HFF-Myc (cell line): ENCODE measurements at regions not wholly inside any gene's neighbourhood (a gene's known extent, or its start where the extent isn't known, plus 50 kb on each side); places are given as distances from the start of the nearest gene placed in this dataset.

Experiments used
- DNase-seq: peaks from one replicate; pipeline ENCODE4 v3.0.0-alpha.2; 2011; ENCODE audit warnings: low read depth; ENCODE audit errors: extremely low read depth
- H3K4me3 ChIP-seq: replicated peaks from 2 replicates; pipeline ENCODE4 v1.5.1; 2011; ENCODE audit warnings: low read depth, mild to moderate bottlenecking, control low read depth, low read length
- CTCF ChIP-seq: IDR thresholded peaks from 2 replicates; pipeline ENCODE4 v1.5.1; 2012; ENCODE audit warnings: mild to moderate bottlenecking, low read depth, low read length, control low read depth; ENCODE audit errors: missing control alignments

GRCh38 chr20:60064554-60065196, 106.5 kb downstream of the CDH26 start:
- DNase-seq, result no peak
- no peak overlapping the region for H3K4me3 ChIP-seq
- no peak for TF ChIP-seq CTCF

- DNase-seq, result no peak
- TF ChIP-seq CTCF, result no peak
- H3K4me3 ChIP-seq, result no peak overlapping the region
These were observed 107.7 kb downstream of the CDH26 start for GRCh38 chr20:60065741-60066437.

- H3K4me3 ChIP-seq, result no peak overlapping the region
- no peak for DNase-seq
- no peak for TF ChIP-seq CTCF
These were observed 108.2 kb downstream of the CDH26 start for GRCh38 chr20:60066438-60066823.

DNA sequence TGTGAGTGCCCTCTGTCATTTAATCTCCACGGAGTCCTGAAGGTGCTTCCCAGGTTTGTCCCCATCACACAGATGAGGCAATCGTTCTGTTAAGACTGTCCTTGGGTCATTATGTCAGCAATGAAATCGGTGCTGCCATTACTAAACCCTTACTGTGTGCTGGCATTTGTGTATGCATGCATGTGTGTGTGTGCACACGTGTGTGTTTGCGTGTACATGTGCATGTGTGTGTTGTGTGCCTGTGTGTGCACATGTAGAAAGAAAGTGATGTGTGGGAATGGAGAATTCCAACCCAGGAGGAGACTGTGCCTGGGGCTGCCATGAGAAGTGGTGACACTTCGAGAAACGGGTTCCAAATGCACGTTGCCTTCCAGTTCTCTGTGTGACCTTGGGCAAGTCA, 110.3 kb downstream of the CDH26 start:
- no peak for TF ChIP-seq CTCF
- DNase-seq, result no peak
- H3K4me3 ChIP-seq, result no peak overlapping the region

DNA sequence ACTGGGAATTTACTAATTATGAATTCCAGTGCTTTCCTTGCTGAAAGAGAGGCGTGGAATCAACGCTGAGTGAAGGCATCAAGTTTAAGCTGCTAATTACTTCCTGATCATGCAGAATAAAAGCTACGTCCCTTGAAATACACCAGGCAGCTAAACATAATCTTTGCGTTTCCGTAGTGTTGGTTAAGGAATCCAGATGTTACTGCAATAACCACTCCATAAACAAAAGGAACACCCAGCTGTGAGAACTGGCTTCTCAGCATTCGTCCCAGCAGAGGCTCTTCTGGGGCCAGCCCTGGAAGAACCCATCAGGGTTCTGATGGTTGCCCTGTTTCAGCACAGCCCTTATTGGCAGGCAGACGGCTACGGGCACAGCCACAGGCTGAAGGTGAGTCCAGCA, 111.4 kb downstream of the CDH26 start:
- no peak overlapping the region for H3K4me3 ChIP-seq
- no peak for DNase-seq
- no peak for TF ChIP-seq CTCF

DNA sequence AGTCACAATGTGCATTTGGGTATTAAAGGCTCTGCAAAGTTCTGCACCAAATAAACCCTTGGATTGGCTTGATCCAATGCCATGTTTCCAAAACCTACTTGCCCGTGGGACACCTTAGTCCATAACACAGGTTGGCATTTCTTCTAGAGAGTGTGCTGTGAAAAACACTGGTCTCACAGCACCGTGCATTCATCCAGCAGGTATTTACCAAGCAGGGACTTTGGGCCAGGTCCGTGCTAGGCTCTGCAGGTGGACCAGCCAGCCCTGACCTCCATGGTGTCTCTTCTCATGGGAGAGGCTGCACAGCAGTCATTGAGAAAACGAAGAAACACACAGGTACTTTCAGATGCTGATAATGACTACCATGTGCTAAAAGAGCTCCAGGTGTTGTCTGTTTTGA, 112.6 kb downstream of the CDH26 start:
- TF ChIP-seq CTCF, result no peak
- H3K4me3 ChIP-seq, result no peak overlapping the region
- no peak for DNase-seq
